GM13977 (cell line): ENCODE measurements at regions not wholly inside any gene's neighbourhood (a gene's known extent, or its start where the extent isn't known, plus 50 kb on each side); places are given as distances from the start of the nearest gene placed in this dataset.

ENCODE experiments used
- DNase-seq: peaks from one replicate; pipeline ENCODE4 v3.0.0; 2012; ENCODE audit warnings: low spot score
- in situ Hi-C: fragments of 300-500 bp; cut with MboI; formaldehyde crosslinking; loops from one replicate; pipeline ENCODE4 v1.12.0; 2022; ENCODE audit warnings: low sequenced_read_pairs, low pct_unique_long_range_greater_than_20kb, mixed read lengths, inconsistent platforms; ENCODE audit not compliant: unreplicated experiment
- TF ChIP-seq, protein P1 (sequence below): IDR thresholded peaks from 2 replicates; pipeline ENCODE4 v1.5.1; 2012; ENCODE audit warnings: mild to moderate bottlenecking, control low read depth; ENCODE audit not compliant: insufficient read depth; ENCODE audit errors: extremely low read depth, missing control alignments

DNA sequence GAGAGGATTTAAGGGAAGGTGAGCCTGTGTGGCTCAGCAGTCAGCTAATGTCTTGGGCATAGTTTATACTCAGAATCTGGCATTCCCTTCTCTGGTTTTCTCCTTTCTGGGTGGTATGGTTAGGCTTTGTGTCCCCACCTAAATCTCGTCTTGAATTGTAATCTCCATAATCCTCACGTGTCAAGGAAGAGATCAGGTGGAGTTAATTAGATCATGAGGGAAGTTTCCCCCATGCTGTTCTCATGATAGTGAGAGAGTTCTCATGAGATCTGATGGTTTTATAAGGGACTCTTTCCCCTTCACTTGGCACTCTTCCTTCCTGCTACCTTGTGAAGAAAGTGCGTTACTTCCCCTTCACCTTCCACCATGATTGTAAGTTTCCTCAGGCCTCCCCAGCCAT, 169.8 kb upstream of the PELI2 start:
- TF ChIP-seq, protein P1, sequence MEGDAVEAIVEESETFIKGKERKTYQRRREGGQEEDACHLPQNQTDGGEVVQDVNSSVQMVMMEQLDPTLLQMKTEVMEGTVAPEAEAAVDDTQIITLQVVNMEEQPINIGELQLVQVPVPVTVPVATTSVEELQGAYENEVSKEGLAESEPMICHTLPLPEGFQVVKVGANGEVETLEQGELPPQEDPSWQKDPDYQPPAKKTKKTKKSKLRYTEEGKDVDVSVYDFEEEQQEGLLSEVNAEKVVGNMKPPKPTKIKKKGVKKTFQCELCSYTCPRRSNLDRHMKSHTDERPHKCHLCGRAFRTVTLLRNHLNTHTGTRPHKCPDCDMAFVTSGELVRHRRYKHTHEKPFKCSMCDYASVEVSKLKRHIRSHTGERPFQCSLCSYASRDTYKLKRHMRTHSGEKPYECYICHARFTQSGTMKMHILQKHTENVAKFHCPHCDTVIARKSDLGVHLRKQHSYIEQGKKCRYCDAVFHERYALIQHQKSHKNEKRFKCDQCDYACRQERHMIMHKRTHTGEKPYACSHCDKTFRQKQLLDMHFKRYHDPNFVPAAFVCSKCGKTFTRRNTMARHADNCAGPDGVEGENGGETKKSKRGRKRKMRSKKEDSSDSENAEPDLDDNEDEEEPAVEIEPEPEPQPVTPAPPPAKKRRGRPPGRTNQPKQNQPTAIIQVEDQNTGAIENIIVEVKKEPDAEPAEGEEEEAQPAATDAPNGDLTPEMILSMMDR = no peak
- in situ Hi-C loops = no loop called here
- no peak for DNase-seq

DNA sequence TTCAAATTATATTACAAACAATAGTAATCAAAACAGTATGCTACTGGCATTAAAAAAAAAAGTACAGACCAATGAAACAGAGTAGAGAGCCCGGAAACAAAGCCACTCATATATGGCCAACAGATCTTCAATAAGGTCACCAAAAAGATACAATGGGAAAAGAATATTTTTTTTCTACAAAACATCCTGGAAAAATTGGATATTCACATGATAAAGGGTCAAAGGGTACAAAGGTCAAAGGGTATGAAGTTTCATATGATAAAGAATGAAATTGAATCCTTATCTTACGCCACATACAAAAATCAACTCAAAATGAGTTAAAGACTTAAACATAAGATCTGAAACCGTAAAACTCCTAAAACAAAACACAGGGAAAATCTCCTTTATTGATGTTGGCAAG, 168.5 kb upstream of the PELI2 start:
- TF ChIP-seq, protein P1 = no peak
- DNase-seq = no peak
- in situ Hi-C loops = no loop called here

DNA sequence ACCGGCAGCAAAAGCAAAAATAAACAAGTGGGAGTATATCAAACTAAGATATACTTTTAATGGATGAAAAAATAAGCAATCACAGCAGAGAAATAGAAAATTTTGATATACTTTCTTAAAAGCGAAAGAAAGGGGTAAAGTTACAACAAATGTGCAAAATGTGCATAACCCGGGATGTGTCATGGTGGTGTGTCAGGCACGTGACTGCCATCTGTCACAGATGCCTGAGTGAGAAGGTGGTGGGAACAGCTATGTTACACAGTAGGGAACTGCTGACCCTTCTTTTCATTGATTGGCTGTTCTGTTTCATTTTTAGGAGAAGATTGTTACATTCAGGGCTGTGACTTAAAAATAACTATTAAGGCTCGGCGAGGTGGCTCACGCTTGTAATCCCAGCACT, 168.1 kb upstream of the PELI2 start:
- TF ChIP-seq, protein P1 = no peak
- no peak for DNase-seq
- in situ Hi-C loops = no loop called here

DNA sequence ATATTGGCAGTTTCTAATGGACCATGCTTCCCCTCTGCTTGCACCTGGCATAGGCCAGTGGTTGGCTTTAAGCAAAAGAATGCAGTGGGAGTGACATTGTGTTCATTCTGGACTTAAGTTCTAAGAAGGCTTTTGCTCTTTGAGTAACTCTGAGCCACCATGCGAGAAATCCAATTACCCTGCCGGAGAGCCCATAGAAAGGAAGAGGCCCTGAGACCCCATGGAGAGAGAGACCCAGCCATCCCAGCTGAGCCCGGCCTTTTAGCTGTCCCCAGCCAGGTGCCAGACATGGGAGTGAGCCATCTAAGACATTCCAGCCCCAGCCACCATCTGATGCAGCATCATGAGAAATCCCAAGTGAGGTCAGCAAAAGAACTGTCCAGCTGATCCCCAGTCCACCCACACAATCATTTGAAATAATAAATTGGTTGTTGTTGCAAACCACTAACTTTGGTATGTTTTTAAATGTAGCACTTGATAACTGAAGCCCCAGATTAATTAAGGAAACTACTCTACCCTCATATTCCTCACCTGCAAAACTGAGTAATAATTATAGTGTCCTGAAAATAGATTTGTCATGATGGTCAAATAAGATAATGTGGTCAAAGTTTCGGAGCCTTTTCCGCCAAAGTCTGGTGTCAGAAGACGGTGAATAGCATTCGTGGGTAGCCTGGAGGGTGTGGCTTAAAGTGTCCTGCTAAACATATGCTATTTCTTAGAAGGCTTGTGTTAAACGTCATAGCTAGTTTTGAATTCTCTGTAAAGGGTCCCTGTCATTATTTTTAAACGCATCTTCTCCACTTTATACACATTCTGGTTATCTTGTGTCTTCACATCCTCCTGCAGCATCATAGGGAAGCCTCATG, 166.6 kb upstream of the PELI2 start:
- TF ChIP-seq, protein P1 = no peak
- no peak for DNase-seq
- in situ Hi-C loops = no loop called here

DNA sequence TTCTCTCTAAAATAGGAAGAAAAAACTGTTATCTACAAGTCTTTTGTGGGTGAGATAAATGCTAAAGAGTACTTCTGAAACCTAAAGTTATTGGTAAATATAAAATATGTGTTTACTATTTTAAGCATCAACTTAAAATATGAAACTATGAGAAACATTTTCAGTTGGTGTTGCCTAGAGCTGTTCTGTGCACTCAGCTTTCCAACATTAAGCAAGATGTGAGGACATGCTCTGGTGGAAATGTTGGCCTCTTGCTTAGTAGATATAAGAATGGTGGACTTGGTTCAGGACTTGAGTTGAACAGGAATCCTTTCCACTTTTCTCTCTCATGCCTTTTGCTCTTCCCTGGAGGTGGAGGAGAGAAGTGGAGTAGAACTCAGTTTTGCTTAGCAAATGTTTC, 164.1 kb upstream of the PELI2 start:
- TF ChIP-seq, protein P1 = no peak

GRCh38 chr14:55955175-55955574, 163.0 kb upstream of the PELI2 start:
- TF ChIP-seq, protein P1 = no peak
- DNase-seq = no peak
- in situ Hi-C loops = no loop called here

More for the DNA sequence above, 164.1 kb upstream of the PELI2 start:
- DNase-seq = no peak
- in situ Hi-C loops = no loop called here
